Fibroblast of lung (primary cell): ENCODE measurements at regions not wholly inside any gene's neighbourhood (a gene's known extent, or its start where the extent isn't known, plus 50 kb on each side); places are given as distances from the start of the nearest gene placed in this dataset.

Experiments
- DNase-seq, 2 donors: peaks; one replicate each; pipeline versions ENCODE4 v3.0.0 to v3.0.0-alpha.2; 2010; ENCODE audit warnings: low read depth in 2 of 2
- H2AFZ ChIP-seq: 2 replicates; pipeline ENCODE4 v1.5.1; 2012; ENCODE audit warnings: low read length, control low read depth, inconsistent platforms
- H3K27ac ChIP-seq: 2 replicates; pipeline ENCODE4 v1.5.1; 2011; ENCODE audit warnings: low read length, control low read depth; ENCODE audit not compliant: insufficient read depth
- H3K27me3 ChIP-seq: 2 replicates; pipeline ENCODE4 v1.5.1; 2011; ENCODE audit warnings: mild to moderate bottlenecking, low read length; ENCODE audit not compliant: control insufficient read depth, insufficient read depth
- H3K36me3 ChIP-seq: 2 replicates; pipeline ENCODE4 v1.5.1; 2011; ENCODE audit warnings: low read length; ENCODE audit not compliant: control insufficient read depth, insufficient read depth
- H3K4me1 ChIP-seq: 2 replicates; pipeline ENCODE4 v1.5.1; 2011; ENCODE audit warnings: low read length; ENCODE audit not compliant: control insufficient read depth, insufficient read depth; ENCODE audit errors: extremely low read depth
- H3K4me2 ChIP-seq: 2 replicates; pipeline ENCODE4 v1.5.1; 2011; ENCODE audit warnings: low read length, control low read depth; ENCODE audit not compliant: insufficient read depth; ENCODE audit errors: extremely low read depth
- H3K4me3 ChIP-seq, 4 experiments: fragments of 200-600 bp in 1 of 4; sonication (generic) in 1 of 4; replicated peaks in 1 of 4; 2 replicates each; pipeline ENCODE4 v1.5.1; 2011 to 2016; ENCODE audit warnings: low read length in 4 of 4, low read depth in 3 of 4, mild to moderate bottlenecking in 3 of 4, control low read depth in 2 of 4, inconsistent platforms in 1 of 4, mixed read lengths in 1 of 4; ENCODE audit not compliant: insufficient read depth in 1 of 4; ENCODE audit errors: control extremely low read depth in 1 of 4
- H3K79me2 ChIP-seq: 2 replicates; pipeline ENCODE4 v1.5.1; 2012; ENCODE audit warnings: mild to moderate bottlenecking, low read length, inconsistent platforms; ENCODE audit not compliant: control insufficient read depth, insufficient read depth
- H3K9ac ChIP-seq: 2 replicates; pipeline ENCODE4 v1.5.1; 2011; ENCODE audit warnings: mild to moderate bottlenecking, low read length, control low read depth; ENCODE audit not compliant: insufficient read depth
- H3K9me3 ChIP-seq: 2 replicates; pipeline ENCODE4 v1.5.1; 2012; ENCODE audit warnings: low read depth, low read length; ENCODE audit not compliant: control insufficient read depth, insufficient read depth
- H4K20me1 ChIP-seq: 2 replicates; pipeline ENCODE4 v1.5.1; 2011; ENCODE audit warnings: low read length; ENCODE audit not compliant: control insufficient read depth, insufficient read depth; ENCODE audit errors: extremely low read depth
- CTCF ChIP-seq, 2 donors: IDR thresholded peaks in 1 of 2; conservative IDR thresholded peaks in 1 of 2; 1 replicate in 1 of 2; 2 replicates in 1 of 2; pipeline ENCODE4 v1.5.1; 2011 to 2012; ENCODE audit warnings: low read length in 2 of 2, control low read depth in 1 of 2, inconsistent platforms in 1 of 2, low read depth in 1 of 2, mild to moderate bottlenecking in 1 of 2
- EZH2 ChIP-seq: IDR thresholded peaks from 2 replicates; pipeline ENCODE4 v1.5.1; 2012; ENCODE audit warnings: low read length, control low read depth, mild to moderate bottlenecking; ENCODE audit errors: missing control alignments

- no peaks in the 10 kb centered on the region for H3K36me3 ChIP-seq
- no peaks in the 10 kb centered on the region for H4K20me1 ChIP-seq
- no peak overlapping the region for H3K4me3 ChIP-seq
- no peak for TF ChIP-seq CTCF (conservative IDR thresholded peaks at IDR 0.05 in 1 of 2, IDR thresholded peaks at IDR 0.05 in 1 of 2; ENCODE audit: low read depth in 1 of 2, low read length in 2 of 2)
- H3K9ac ChIP-seq = no peak overlapping the region
- no peaks in the 10 kb centered on the region for H3K9me3 ChIP-seq
- H3K27ac ChIP-seq = no peak overlapping the region
- H3K4me1 ChIP-seq = no peaks in the 10 kb centered on the region
- H2AFZ ChIP-seq = no peak overlapping the region
- H3K79me2 ChIP-seq = no peaks in the 10 kb centered on the region
- H3K27me3 ChIP-seq = no peaks in the 10 kb centered on the region
- no peak for DNase-seq
- no peak overlapping the region for H3K4me2 ChIP-seq
Observed at GRCh38 chr12:131363841-131364495, 346.9 kb upstream of the SFSWAP start.

- TF ChIP-seq CTCF (conservative IDR thresholded peaks at IDR 0.05 in 1 of 2, IDR thresholded peaks at IDR 0.05 in 1 of 2; ENCODE audit: low read depth in 1 of 2, low read length in 2 of 2) = no peak
- TF ChIP-seq EZH2 = no peak
- Histone ChIP-seq H4K20me1 (no peaks in the 10 kb centered on the region), H3K27me3 (no peaks in the 10 kb centered on the region), H3K9me3 (no peaks in the 10 kb centered on the region), H3K36me3 (no peaks in the 10 kb centered on the region), H3K4me2 (no peak overlapping the region), H3K4me3 (no peak overlapping the region), H3K9ac (no peak overlapping the region), H3K27ac (no peak overlapping the region), H3K4me1 (no peaks in the 10 kb centered on the region), H3K79me2 (no peaks in the 10 kb centered on the region), H2AFZ (no peak overlapping the region)
- DNase-seq = no peak
Observed at GRCh38 chr12:131364903-131365820, 345.7 kb upstream of the SFSWAP start.

- Histone ChIP-seq H3K27ac (no peak overlapping the region), H3K36me3 (no peaks in the 10 kb centered on the region), H3K9ac (no peak overlapping the region), H3K4me3 (no peak overlapping the region), H2AFZ (no peak overlapping the region), H3K4me2 (no peak overlapping the region), H3K4me1 (no peaks in the 10 kb centered on the region), H3K27me3 (no peaks in the 10 kb centered on the region), H4K20me1 (no peaks in the 10 kb centered on the region), H3K79me2 (no peaks in the 10 kb centered on the region), H3K9me3 (no peaks in the 10 kb centered on the region)
- no peak for DNase-seq
- TF ChIP-seq CTCF (conservative IDR thresholded peaks at IDR 0.05 in 1 of 2, IDR thresholded peaks at IDR 0.05 in 1 of 2; ENCODE audit: low read depth in 1 of 2, low read length in 2 of 2) (no peak), EZH2 (no peak)
Observed at GRCh38 chr12:131365821-131366260, 345.0 kb upstream of the SFSWAP start.
